GM18909 (cell line): ENCODE measurements at regions not wholly inside any gene's neighbourhood (a gene's known extent, or its start where the extent isn't known, plus 50 kb on each side); places are given as distances from the start of the nearest gene placed in this dataset.

Source experiments
- ATAC-seq: cut with Tn5 transposase; IDR thresholded peaks from one replicate; pipeline ENCODE4 v1.9.1; 2021; ENCODE audit warnings: mild to moderate bottlenecking; ENCODE audit not compliant: unreplicated experiment, poor library complexity

DNA sequence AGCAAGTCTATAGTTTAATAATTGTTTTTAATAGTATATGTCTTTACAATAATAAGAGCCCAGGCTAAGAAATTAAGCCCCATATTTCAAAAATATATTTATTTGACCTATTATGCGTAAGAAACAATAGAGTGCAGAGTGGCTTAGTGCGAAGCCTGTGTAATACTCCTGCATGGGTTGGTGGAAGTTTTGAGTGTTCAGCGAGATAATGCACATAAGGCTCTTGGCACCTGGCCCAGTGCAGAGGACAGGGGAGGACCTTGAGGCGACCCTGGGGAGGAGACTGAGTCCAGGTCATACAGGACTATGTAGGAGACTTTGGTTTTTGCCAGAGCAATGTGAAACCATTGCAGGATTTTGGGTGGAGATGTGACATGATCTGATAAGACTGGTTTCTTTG, 132.4 kb upstream of the ST6GAL2 start:
- ATAC-seq, result no peak

- ATAC-seq, result no peak
These were observed 134.4 kb upstream of the ST6GAL2 start for GRCh38 chr2:107020392-107020791.

- ATAC-seq, result no peak
These were observed 138.3 kb upstream of the ST6GAL2 start for GRCh38 chr2:107024269-107024668.

- ATAC-seq, result no peak
These were observed 139.4 kb upstream of the ST6GAL2 start for GRCh38 chr2:107025291-107025857.

GRCh38 chr2:107025869-107026380, 140.0 kb upstream of the ST6GAL2 start:
- no peak for ATAC-seq

- ATAC-seq, result no peak
These were observed 141.2 kb upstream of the ST6GAL2 start for GRCh38 chr2:107027205-107027604.

GRCh38 chr2:107027810-107028209, 141.8 kb upstream of the ST6GAL2 start:
- ATAC-seq, result no peak

DNA sequence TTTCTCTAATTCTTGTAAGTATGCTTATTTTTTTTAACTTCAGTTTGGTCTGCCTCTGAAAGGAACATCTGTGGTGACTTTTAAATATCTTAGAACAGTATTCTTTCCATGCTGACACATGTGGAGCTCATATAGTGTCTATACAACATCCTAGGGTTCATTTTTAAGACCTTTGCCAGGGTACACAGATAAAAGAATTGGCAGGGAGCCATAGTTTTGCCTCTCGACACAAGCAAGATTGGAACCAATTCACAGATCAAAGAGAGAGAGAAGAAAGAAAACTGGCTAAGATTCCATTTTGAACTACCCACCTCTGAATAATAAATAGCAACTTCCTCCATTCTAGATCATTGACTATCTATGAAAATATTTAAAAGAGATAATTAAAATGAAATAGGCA, 142.7 kb upstream of the ST6GAL2 start:
- ATAC-seq, result no peak

DNA sequence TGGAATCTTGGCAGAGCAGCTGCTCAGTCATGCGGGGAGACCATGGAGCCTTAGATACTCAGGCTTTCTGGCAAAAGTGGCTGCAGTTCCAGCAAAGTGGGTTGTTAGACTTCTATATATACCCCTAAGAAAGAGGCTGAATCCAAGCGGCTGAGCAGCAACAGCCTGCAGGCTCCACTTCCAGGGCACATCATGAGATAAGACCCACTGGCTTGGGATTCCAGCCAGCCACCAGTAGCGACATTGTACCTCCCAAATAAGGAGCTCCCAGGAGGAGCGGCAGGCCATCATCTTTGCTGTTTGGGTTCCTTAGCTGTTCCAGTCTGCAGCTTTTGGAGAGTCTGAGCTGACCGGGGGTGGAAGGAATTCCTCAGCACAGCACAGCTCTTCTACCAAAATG, 150.3 kb upstream of the ST6GAL2 start:
- no peak for ATAC-seq

GRCh38 chr2:107062173-107062572, 176.2 kb upstream of the ST6GAL2 start:
- no peak for ATAC-seq

- no peak for ATAC-seq
These were observed 176.7 kb upstream of the ST6GAL2 start for GRCh38 chr2:107062599-107063220.

GRCh38 chr2:107063228-107063627, 177.3 kb upstream of the ST6GAL2 start:
- ATAC-seq, result no peak

DNA sequence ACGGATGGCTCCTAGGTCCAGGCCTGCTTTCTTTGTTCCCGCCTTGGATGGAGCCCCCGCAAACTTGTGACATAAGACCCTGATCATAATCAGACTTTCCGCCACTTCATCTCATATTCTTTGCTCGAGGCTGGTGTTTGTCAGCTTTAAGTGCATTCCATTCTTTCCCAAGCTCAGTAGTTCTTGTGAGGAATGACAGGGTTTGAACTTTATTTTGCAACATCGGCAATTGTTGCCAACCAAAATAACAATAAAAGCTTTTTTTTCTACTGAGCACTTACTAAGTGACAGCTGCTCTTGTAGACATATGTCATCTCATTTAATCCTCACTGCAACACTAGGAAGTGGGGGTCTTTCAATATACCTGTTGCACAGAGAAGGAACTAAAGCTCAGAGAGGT, 178.8 kb upstream of the ST6GAL2 start:
- ATAC-seq, result no peak

GRCh38 chr2:107068069-107068916, 182.3 kb upstream of the ST6GAL2 start:
- no peak for ATAC-seq

DNA sequence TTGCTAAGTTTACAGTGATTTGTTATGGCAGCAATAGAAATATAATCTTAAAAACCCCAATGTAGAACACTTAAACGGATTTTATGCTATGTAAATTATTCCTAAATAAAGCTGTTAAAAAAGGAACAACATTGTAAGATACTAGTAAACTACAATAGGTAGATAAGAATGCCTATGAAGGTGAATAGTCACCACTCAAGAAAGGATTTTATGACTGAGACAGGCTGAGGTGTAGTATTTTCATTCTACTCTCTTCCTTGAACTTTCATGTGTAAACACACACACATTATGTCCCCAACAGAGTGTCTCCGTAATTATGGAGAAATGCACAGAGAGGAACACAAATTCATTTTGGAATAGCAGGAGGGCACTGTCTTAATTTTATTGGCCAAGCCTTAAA, 183.9 kb upstream of the ST6GAL2 start:
- no peak for ATAC-seq

GRCh38 chr2:107072150-107072940, 186.4 kb upstream of the ST6GAL2 start:
- ATAC-seq, result no peak

DNA sequence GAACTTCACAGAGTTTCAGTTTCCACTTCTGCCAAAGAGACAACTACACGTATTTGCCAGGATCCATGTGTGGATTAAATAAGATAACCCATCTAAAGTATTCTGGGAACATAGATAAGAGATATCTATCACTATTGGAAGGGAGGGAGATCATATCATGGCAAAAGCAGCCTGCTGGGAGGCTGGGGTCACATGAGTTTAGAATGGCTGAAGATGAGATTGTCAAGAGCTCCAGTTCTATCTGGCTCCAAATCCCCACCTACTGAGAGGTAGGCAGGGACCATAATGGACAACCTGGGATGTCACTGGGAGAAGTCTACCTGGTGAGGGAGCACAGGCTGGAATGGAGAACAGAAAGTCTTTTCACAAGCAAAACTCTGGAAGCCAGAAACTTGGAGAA, 192.6 kb upstream of the ST6GAL2 start:
- no peak for ATAC-seq

DNA sequence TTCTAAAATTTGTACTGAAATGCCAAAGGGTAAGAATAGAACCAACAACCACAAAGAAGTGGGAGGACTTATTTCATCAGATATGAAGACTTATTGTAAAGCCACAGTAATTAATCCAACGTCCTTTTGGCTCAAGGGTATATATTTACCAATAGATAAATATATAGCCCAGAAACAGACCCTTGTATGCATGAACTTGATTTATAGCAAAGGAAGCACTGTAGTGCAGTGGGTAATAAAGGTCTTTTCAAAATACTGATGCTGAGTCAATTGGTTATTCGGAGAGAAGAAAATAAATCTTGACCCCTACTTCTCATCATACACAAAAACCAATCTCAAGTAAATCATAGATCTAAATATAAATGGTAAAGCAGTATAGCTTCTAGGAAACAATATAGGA, 200.5 kb upstream of the ST6GAL2 start:
- no peak for ATAC-seq

- ATAC-seq, result no peak
These were observed 202.2 kb upstream of the ST6GAL2 start for GRCh38 chr2:107088156-107088555.

- no peak for ATAC-seq
These were observed 205.3 kb upstream of the ST6GAL2 start for GRCh38 chr2:107091163-107091864.
